IMR-90 (cell line): ENCODE measurements at regions not wholly inside any gene's neighbourhood (a gene's known extent, or its start where the extent isn't known, plus 50 kb on each side); places are given as distances from the start of the nearest gene placed in this dataset.

Source experiments
- ATAC-seq: fragments of 200-7000 bp; cut with Tn5 transposase; 2 replicates; pipeline ENCODE4 v1.9.1; 2020; ENCODE audit warnings: low read depth, mild to moderate bottlenecking, moderate library complexity
- BruUV-seq: library from RNA; stranded (reverse); fragments of 400-500 nt; replicated peaks from 2 replicates; lab custom pipeline; 2021; lab: Mats Ljungman, UMichigan
- CTCF ChIA-PET: fragments of 300-600 bp; formaldehyde crosslinking; extraction: SDS; loops from one replicate; lab custom pipeline; 2021; ENCODE audit warnings: antibody characterized with exemption; lab: Yijun Ruan, JAX
- POLR2A ChIA-PET: fragments of 300-600 bp; sonication (Branson Sonifier 250); formaldehyde crosslinking; loops from one replicate; lab custom pipeline; 2022; ENCODE audit warnings: antibody characterized with exemption; ENCODE audit not compliant: unreplicated experiment; lab: Charles Lee
- DNase-seq: peaks from one replicate; pipeline ENCODE4 v3.0.0; 2013
- H2AFZ ChIP-seq: replicated peaks from 2 replicates; pipeline ENCODE3; 2013; ENCODE audit warnings: low read length, mild to moderate bottlenecking; ENCODE audit not compliant: poor library complexity
- H2AK5ac ChIP-seq: 2 replicates; pipeline ENCODE4 v1.6.1; 2013; ENCODE audit warnings: low read depth, low read length, inconsistent platforms
- H2AK9ac ChIP-seq: replicated peaks from 2 replicates; pipeline ENCODE3; 2013; ENCODE audit warnings: mild to moderate bottlenecking, low read depth, low read length, moderate library complexity; ENCODE audit not compliant: poor library complexity
- H2BK120ac ChIP-seq: 2 replicates; pipeline ENCODE4 v1.6.1; 2013; ENCODE audit warnings: low read depth, low read length, inconsistent platforms
- H2BK15ac ChIP-seq: 3 replicates; pipeline ENCODE4 v1.6.1; 2013; ENCODE audit warnings: low read depth, low read length, inconsistent platforms
- H2BK20ac ChIP-seq: 2 replicates; pipeline ENCODE4 v1.6.1; 2013; ENCODE audit warnings: low read depth, mild to moderate bottlenecking, inconsistent platforms, low read length, moderate library complexity
- H2BK5ac ChIP-seq: 2 replicates; pipeline ENCODE4 v1.6.1; 2013; ENCODE audit warnings: mild to moderate bottlenecking, low read depth, low read length, inconsistent platforms; ENCODE audit not compliant: poor library complexity, severe bottlenecking
- H3K14ac ChIP-seq: replicated peaks from 2 replicates; pipeline ENCODE4 v1.6.1; 2013; ENCODE audit warnings: low read depth, low read length, inconsistent platforms
- H3K18ac ChIP-seq: 2 replicates; pipeline ENCODE4 v1.6.1; 2013; ENCODE audit warnings: low read depth, low read length, control low read depth
- H3K23ac ChIP-seq: 2 replicates; pipeline ENCODE4 v1.6.1; 2013; ENCODE audit warnings: low read depth, low read length, inconsistent platforms
- H3K27ac ChIP-seq: 2 replicates; pipeline ENCODE4 v1.5.1; 2013; ENCODE audit warnings: mild to moderate bottlenecking, control low read depth, low read length; ENCODE audit not compliant: insufficient read depth
- H3K27me3 ChIP-seq: 2 replicates; pipeline ENCODE4 v1.6.1; 2013; ENCODE audit warnings: low read length; ENCODE audit not compliant: control insufficient read depth, insufficient read depth
- H3K36me3 ChIP-seq: 2 replicates; pipeline ENCODE4 v1.6.1; 2013; ENCODE audit warnings: low read length, mixed read lengths; ENCODE audit not compliant: control insufficient read depth, insufficient read depth
- H3K4ac ChIP-seq: 2 replicates; pipeline ENCODE4 v1.6.1; 2013; ENCODE audit warnings: low read depth, low read length, inconsistent platforms
- H3K4me1 ChIP-seq: 2 replicates; pipeline ENCODE4 v1.6.1; 2013; ENCODE audit warnings: low read length, mixed read lengths; ENCODE audit not compliant: control insufficient read depth, insufficient read depth
- H3K4me2 ChIP-seq: 2 replicates; pipeline ENCODE4 v1.6.1; 2013; ENCODE audit warnings: low read depth, mild to moderate bottlenecking, control low read depth, low read length, moderate library complexity
- H3K4me3 ChIP-seq: 2 replicates; pipeline ENCODE4 v1.5.1; 2013; ENCODE audit warnings: low read depth, mild to moderate bottlenecking, control low read depth, low read length, moderate library complexity; ENCODE audit not compliant: insufficient read depth
- H3K56ac ChIP-seq: 2 replicates; pipeline ENCODE4 v1.6.1; 2013; ENCODE audit warnings: low read length, inconsistent platforms; ENCODE audit not compliant: insufficient read depth; ENCODE audit errors: extremely low read depth
- H3K79me1 ChIP-seq, 2 experiments: 2 replicates each; pipeline ENCODE4 v1.6.1; 2013; ENCODE audit warnings: low read length in 2 of 2, inconsistent platforms in 1 of 2, low read depth in 1 of 2
- H3K9ac ChIP-seq: 2 replicates; pipeline ENCODE4 v1.6.1; 2013; ENCODE audit warnings: low read depth, low read length, control low read depth
- H3K9me1 ChIP-seq: 2 replicates; pipeline ENCODE4 v1.6.1; 2013; ENCODE audit warnings: low read length, inconsistent platforms; ENCODE audit not compliant: insufficient read depth
- H3K9me3 ChIP-seq: 2 replicates; pipeline ENCODE4 v1.6.1; 2013; ENCODE audit warnings: low read length; ENCODE audit not compliant: control insufficient read depth, insufficient read depth
- H4K20me1 ChIP-seq: 2 replicates; pipeline ENCODE4 v1.6.1; 2013; ENCODE audit warnings: low read length, inconsistent platforms; ENCODE audit not compliant: insufficient read depth
- H4K5ac ChIP-seq: 2 replicates; pipeline ENCODE4 v1.6.1; 2013; ENCODE audit warnings: mild to moderate bottlenecking, low read depth, low read length, control low read depth
- H4K8ac ChIP-seq, 2 experiments: 2 replicates each; pipeline ENCODE4 v1.6.1; 2013; ENCODE audit warnings: low read depth in 2 of 2, low read length in 2 of 2, control low read depth in 1 of 2, inconsistent platforms in 1 of 2
- H4K91ac ChIP-seq: 2 replicates; pipeline ENCODE4 v1.6.1; 2013; ENCODE audit warnings: low read depth, low read length, inconsistent platforms; ENCODE audit not compliant: insufficient read depth
- BHLHE40 ChIP-seq: fragments of 150-350 bp; IDR thresholded peaks from 2 replicates; pipeline ENCODE4 v1.6.1; 2016; ENCODE audit warnings: mild to moderate bottlenecking, low read depth, low read length
- CEBPB ChIP-seq: IDR thresholded peaks from 2 replicates; pipeline ENCODE4 v1.6.1; 2012; ENCODE audit warnings: low read depth, low read length, improper control_type of control experiment
- CHD1 ChIP-seq: IDR thresholded peaks from 2 replicates; pipeline ENCODE4 v1.6.1; 2012; ENCODE audit warnings: low read depth, low read length, improper control_type of control experiment
- FOS ChIP-seq: fragments of 150-350 bp; IDR thresholded peaks from 2 replicates; pipeline ENCODE4 v1.6.1; 2016; ENCODE audit warnings: low read depth, low read length
- MAZ ChIP-seq: IDR thresholded peaks from 2 replicates; pipeline ENCODE4 v1.6.1; 2012; ENCODE audit warnings: low read depth, mild to moderate bottlenecking, low read length, improper control_type of control experiment, moderate library complexity, borderline replicate concordance
- MXI1 ChIP-seq: IDR thresholded peaks from 2 replicates; pipeline ENCODE4 v1.6.1; 2012; ENCODE audit warnings: low read depth, mild to moderate bottlenecking, low read length, moderate library complexity, borderline replicate concordance
- NFE2L2 ChIP-seq: fragments of 150-350 bp; IDR thresholded peaks from 2 replicates; pipeline ENCODE4 v1.6.1; 2016; ENCODE audit warnings: low read depth, mild to moderate bottlenecking, low read length
- RCOR1 ChIP-seq: IDR thresholded peaks from 2 replicates; pipeline ENCODE4 v1.6.1; 2012; ENCODE audit warnings: mild to moderate bottlenecking, low read length, improper control_type of control experiment; ENCODE audit not compliant: insufficient replicate concordance
- USF2 ChIP-seq: fragments of 150-350 bp; IDR thresholded peaks from 2 replicates; pipeline ENCODE4 v1.6.1; 2017; ENCODE audit warnings: mild to moderate bottlenecking, antibody characterized with exemption, low read length, low read depth
- WGBS, 2 experiments: methylation state at CpG; one replicate each; pipeline versions ENCODE4 v1.1.5 to v1.1.7; 2013; ENCODE audit warnings: missing lambda C conversion rate in 2 of 2; ENCODE audit not compliant: insufficient read length in 1 of 2; ENCODE audit errors: extremely low coverage in 2 of 2; 5-methylcytosine and 5-hydroxymethylcytosine counted together
- dilution Hi-C: fragments of 300-500 bp; cut with HindIII; formaldehyde crosslinking; loops from one replicate; pipeline ENCODE4 v1.14.3; 2018; ENCODE audit warnings: low sequenced_read_pairs; ENCODE audit not compliant: unreplicated experiment
- in situ Hi-C: fragments of 300-500 bp; cut with MboI; formaldehyde crosslinking; loops from 3 replicates; pipeline ENCODE4 v1.14.3; 2019; ENCODE audit warnings: low sequenced_read_pairs, inconsistent platforms, mixed read lengths
- intact Hi-C: fragments of 100-400 bp; cut with micrococcal nuclease; formaldehyde crosslinking; loops from 2 replicates; pipeline ENCODE4 v1.10.0; 2022

DNA sequence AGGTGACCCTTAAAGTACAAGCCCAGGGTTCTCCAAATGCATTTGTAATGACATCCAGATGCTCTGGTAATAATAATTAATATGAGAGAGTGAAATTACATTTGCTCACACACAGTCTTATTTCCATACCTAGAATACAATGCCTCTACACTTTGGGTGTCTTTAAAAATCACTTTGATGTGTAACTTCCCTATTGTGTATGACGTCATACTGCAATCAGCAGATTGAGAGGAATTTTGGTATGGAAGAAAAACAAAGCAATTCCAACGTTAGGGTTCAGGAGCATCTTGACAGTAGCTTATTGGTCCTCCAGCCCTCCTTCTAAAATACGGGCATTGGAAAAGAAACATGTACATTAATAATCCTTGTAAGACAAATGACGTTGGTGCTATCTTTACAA is 670.6 kb upstream of the ZNF385D start:
- Histone ChIP-seq H3K4me3 (no peak overlapping the region), H3K27me3 (no peaks in the 10 kb centered on the region), H4K91ac (no peak overlapping the region), H3K23ac (no peak overlapping the region), H4K5ac (no peak overlapping the region), H2AFZ (no peak overlapping the region), H2AK9ac (no peak overlapping the region), H4K20me1 (no peaks in the 10 kb centered on the region), H3K4me1 (no peaks in the 10 kb centered on the region), H4K8ac (no peak overlapping the region), H2BK5ac (no peak overlapping the region), H3K18ac (no peak overlapping the region), H2BK20ac (no peak overlapping the region), H3K79me1 (no peaks in the 10 kb centered on the region), H2BK120ac (no peak overlapping the region), H3K27ac (no peak overlapping the region), H3K36me3 (no peaks in the 10 kb centered on the region), H3K14ac (no peak overlapping the region), H3K9me1 (no peaks in the 10 kb centered on the region), H3K9ac (no peak overlapping the region), H3K9me3 (peaks cover 7% of the 10 kb centered on the region; the same call in 1 of the 2 replicates), H3K4me2 (no peak overlapping the region), H2AK5ac (no peak overlapping the region), H3K4ac (no peak overlapping the region), H2BK15ac (no peak overlapping the region), H3K56ac (no peak overlapping the region)
- dilution Hi-C loops = no loop called here
- ChIA-PET POLR2A (no interaction called here), CTCF (no interaction called here)
- DNase-seq (no peak), ATAC-seq (no peak)
- WGBS, 2 experiments = no CpG with 5 or more reads among the region's 4 CpGs
- no peak for TF ChIP-seq RCOR1
- no peak for TF ChIP-seq MXI1
- no peak for TF ChIP-seq BHLHE40
- no peak for TF ChIP-seq MAZ
- no peak for TF ChIP-seq FOS
- no peak for TF ChIP-seq CEBPB
- TF ChIP-seq NFE2L2 = no peak
- no peak for TF ChIP-seq USF2
- TF ChIP-seq CHD1 = no peak
- BruUV-seq = no TSS peak
- in situ Hi-C loops = no loop called here
- intact Hi-C loops = no loop called here
